ENCODE measurements at regions not wholly inside any gene's neighbourhood (a gene's known extent, or its start where the extent isn't known, plus 50 kb on each side); places are given as distances from the start of the nearest gene placed in this dataset.

DNA sequence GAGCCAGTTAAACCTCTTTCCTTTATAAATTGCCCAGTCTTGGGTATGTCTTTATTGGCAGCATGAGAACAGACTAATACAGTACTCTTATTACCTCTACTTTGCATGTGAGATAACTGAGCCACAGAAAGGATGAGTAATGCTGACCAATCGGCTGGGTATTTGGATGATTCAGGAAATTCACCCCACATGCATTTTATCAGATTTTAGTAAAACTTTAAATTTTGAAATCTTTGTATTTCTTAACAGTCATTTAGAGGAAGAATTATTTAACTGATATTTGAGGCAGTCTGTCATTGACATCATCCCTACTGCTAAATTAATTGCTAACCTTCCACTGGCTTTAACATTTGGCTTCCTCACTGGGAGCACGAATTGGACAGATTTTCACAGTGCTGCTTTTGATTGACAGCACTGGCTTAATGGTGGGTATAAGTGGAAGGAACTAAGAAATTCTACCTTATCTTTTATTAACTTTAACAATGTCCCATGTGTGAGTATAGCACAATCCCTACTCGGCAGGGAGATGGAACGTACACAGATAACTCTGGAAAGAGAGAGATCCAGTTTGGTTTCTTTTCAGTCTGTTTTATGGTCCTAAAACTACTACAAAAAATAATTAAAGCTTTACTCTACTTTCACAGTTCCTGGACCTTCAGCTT, 261.0 kb downstream of the DACT1 start:
- TF ChIP-seq, protein P1, sequence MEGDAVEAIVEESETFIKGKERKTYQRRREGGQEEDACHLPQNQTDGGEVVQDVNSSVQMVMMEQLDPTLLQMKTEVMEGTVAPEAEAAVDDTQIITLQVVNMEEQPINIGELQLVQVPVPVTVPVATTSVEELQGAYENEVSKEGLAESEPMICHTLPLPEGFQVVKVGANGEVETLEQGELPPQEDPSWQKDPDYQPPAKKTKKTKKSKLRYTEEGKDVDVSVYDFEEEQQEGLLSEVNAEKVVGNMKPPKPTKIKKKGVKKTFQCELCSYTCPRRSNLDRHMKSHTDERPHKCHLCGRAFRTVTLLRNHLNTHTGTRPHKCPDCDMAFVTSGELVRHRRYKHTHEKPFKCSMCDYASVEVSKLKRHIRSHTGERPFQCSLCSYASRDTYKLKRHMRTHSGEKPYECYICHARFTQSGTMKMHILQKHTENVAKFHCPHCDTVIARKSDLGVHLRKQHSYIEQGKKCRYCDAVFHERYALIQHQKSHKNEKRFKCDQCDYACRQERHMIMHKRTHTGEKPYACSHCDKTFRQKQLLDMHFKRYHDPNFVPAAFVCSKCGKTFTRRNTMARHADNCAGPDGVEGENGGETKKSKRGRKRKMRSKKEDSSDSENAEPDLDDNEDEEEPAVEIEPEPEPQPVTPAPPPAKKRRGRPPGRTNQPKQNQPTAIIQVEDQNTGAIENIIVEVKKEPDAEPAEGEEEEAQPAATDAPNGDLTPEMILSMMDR (IDR thresholded peaks at IDR 0.05; ENCODE audit: extremely low read depth in 1 of 2, insufficient read depth in 1 of 2, low read depth in 1 of 2, low read length in 2 of 2): no peak
- TF ChIP-seq POLR2A (IDR thresholded peaks at IDR 0.05; ENCODE audit: low read depth, low read length): no peak
- TF ChIP-seq EZH2 (IDR thresholded peaks at IDR 0.05; ENCODE audit: borderline replicate concordance, low read depth, low read length, severe bottlenecking): no peak
- TF ChIP-seq FOS (IDR thresholded peaks at IDR 0.05; ENCODE audit: borderline replicate concordance, insufficient read depth, low read length): peak; percentile 66
- TF ChIP-seq GATA2 (IDR thresholded peaks at IDR 0.05; ENCODE audit: insufficient read depth, insufficient read length, low read depth, low read length): peak; percentile 68
- TF ChIP-seq, protein P2, sequence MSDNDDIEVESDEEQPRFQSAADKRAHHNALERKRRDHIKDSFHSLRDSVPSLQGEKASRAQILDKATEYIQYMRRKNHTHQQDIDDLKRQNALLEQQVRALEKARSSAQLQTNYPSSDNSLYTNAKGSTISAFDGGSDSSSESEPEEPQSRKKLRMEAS (IDR thresholded peaks at IDR 0.05; ENCODE audit: insufficient read depth, insufficient read length): no peak
- no peak for TF ChIP-seq JUN (IDR thresholded peaks at IDR 0.05; ENCODE audit: borderline replicate concordance, insufficient read depth, insufficient read length, low read depth)
- TF ChIP-seq MYC (IDR thresholded peaks at IDR 0.05; ENCODE audit: low read depth, low read length): no peak
- TF ChIP-seq POLR2AphosphoS5 (IDR thresholded peaks at IDR 0.05; ENCODE audit: insufficient read depth, low read depth, low read length): no peak
- no peak overlapping the region for H3K27ac ChIP-seq (ENCODE audit: insufficient read depth, low read depth, low read length)
- ChIA-PET POLR2A (no interaction called here), CTCF (interaction anchor here (0.7 to 1.7 kb wide), 2 partner anchors 19 to 398 kb away, joined by 3 to 5 read pairs; no protein-coding TSS in a partner anchor)
- H3K9ac ChIP-seq (replicated peaks; ENCODE audit: extremely low read depth, insufficient read depth, low read length): no peak overlapping the region
- H2AFZ ChIP-seq (ENCODE audit: low read depth, low read length): no peak overlapping the region
- FAIRE-seq (no peak), DNase-seq (ENCODE audit: low read depth, low spot score) (peak; percentile 5)
- H4K20me1 ChIP-seq (replicated peaks; ENCODE audit: control insufficient read depth, extremely low read depth, insufficient read depth, low read length): no peaks in the 10 kb centered on the region
- H3K36me3 ChIP-seq (ENCODE audit: control insufficient read depth in 2 of 2, extremely low read depth in 1 of 2, insufficient read depth in 2 of 2, low read length in 2 of 2): no peaks in the 10 kb centered on the region
- H3K27me3 ChIP-seq (ENCODE audit: control insufficient read depth in 2 of 2, insufficient read depth in 2 of 2, low read length in 2 of 2): peaks cover 0 to 3% of the 10 kb centered on the region in 2 experiments
- no peaks in the 10 kb centered on the region for H3K79me2 ChIP-seq (ENCODE audit: control insufficient read depth, insufficient read depth, low read length)
- BruUV-seq (replicated peaks): no TSS peak
- no peak overlapping the region for H3K4me2 ChIP-seq (ENCODE audit: insufficient read depth, low read length)
- H3K9me3 ChIP-seq (replicated peaks; ENCODE audit: control insufficient read depth, insufficient read depth, low read length): no peaks in the 10 kb centered on the region
- H3K9me1 ChIP-seq (replicated peaks; ENCODE audit: control insufficient read depth, extremely low read depth, insufficient read depth, low read length): no peaks in the 10 kb centered on the region
- H3K4me3 ChIP-seq (replicated peaks in 1 of 3; ENCODE audit: insufficient read depth in 1 of 3, low read depth in 1 of 3, low read length in 3 of 3): no peak overlapping the region
- dilution Hi-C loops (cut with MboI; ENCODE audit: extremely low pct_ligation_motif_present, low sequenced_read_pairs) (no loop called here), intact Hi-C loops (cut with micrococcal nuclease) (no loop called here)
- H3K4me1 ChIP-seq (ENCODE audit: control insufficient read depth, extremely low read depth, insufficient read depth, low read length): no peaks in the 10 kb centered on the region
